ENCODE measurements at regions not wholly inside any gene's neighbourhood (a gene's known extent, or its start where the extent isn't known, plus 50 kb on each side); places are given as distances from the start of the nearest gene placed in this dataset.
"Not testable (repeated sequence)": the region's sequence is repeated elsewhere in the genome, so short reads cannot be mapped to it uniquely, and the experiment has no call there.

DNA sequence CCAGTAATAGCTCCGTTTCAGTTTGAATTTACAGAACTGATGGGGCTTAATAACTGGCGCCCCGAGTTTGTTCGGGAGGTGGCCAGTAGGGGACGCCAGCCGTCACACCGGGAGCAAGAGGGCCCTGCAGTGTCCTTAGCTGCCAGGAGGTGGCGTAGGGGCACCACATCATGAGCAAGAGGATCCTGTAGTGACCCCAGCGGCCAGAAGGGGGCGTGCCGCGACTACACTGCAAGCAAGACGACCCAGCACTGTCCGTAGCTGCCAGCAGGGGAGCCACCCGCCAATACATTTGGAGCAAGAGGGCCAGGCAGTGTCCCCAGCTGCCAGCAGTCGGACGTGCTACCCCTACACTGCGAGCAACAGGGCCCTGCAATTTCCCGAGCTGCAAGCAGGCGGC is 663.7 kb upstream of the B3GAT1 start:
- no peak for DNase-seq

DNA sequence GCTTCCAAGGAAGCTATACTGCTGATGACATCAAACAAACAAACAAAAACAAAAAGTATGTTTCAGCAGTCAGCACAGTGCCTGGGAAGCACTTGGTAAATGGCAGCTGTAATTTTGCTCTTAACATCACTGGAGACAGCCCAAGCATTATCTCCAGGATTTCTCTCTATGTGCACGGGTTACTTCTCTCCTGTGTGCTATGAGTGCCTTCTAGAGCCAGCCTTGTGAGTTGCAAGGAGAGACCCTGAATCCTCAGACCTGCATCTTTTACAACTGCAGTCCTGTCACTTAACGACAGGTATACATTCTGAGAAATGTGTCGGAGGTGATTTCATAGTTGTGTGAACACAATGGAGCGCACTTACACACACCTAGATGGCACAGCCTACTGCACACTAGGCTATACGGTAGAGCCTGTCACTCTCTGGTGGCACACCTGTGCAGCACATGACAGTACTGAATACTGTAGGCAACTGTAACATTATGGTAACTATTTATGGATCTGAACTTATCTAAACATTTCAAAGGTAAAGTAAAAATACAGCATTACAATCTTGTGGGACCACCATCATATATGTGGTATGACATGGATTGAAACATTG is 662.5 kb upstream of the B3GAT1 start:
- no peak for DNase-seq

DNA sequence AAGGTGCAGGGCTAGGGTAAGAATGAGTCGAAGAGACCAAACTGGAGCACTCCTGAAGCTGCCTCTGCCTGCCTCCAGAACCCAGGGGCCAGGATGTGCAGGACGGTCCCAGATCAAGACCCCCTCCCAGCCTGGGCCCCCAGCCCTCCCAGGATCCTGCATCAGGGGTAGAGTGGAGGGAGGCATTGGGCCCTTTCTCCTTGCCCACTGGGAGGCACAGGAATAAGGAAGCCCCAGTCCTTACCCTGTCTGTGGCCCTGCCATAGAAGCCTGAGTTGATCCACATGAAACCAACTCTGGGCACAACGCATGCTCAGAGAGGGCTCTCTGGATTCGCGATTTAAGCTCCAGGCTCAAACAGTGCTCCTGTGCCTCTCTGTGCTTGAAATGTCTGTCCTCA is 661.8 kb upstream of the B3GAT1 start:
- no peak for DNase-seq

DNA sequence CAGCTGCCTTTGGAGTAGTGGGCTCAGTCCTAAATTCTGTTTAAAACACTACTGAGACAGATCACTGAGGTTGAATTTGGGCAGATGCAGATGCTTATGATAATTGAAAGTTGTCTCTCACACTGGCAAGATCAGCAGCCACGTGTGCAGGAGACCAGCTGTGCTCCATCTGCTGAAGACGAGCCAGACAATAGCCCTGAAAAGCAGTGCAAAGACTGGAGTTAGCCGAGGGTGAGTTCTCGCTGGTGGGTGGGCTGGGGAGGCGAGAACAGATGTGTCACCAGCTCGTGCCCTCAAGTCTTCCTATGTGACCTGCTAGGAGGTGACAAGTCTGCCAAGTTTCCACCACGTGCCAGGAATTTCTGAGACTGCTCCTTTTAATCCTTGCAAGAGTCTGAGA is 661.3 kb upstream of the B3GAT1 start:
- no peak for DNase-seq

DNA sequence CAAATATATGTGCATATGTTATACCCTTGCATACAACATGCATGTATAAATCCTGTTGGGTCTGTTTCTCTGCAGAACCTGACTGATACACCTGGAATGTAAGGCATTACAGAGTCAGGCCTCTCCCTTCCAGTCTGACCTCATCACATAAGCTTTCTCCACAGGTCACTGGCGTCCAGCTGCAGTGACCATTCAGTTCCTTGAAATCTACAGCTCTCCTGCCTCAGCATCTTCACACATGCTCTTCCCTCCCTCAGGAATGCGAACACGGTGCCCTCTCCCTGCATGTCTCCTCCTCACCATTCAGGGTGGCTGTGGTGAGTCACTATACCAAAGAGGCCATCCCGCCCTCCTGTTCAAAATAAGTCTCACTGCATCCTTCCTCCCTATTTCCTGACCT is 657.8 kb upstream of the B3GAT1 start:
- DNase-seq, result no peak

DNA sequence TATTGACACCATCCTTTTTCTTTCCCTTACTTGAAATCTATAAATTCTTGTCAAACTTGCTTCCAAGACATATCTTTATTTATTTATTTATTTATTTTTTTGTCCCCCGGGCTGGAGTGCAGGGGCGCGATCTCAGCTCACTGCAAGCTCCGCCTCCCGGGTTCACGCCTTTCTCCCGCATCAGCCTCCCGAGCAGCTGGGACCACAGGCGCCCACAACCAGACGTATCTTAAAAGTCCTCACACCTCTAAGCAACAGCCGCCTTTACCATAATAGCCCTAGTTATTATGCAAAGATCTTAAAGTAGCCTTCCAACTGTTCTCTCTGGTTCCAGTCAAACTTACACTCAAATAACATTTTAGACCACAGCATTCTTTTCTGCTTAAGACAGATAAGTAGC is 657.0 kb upstream of the B3GAT1 start:
- DNase-seq, result no peak

DNA sequence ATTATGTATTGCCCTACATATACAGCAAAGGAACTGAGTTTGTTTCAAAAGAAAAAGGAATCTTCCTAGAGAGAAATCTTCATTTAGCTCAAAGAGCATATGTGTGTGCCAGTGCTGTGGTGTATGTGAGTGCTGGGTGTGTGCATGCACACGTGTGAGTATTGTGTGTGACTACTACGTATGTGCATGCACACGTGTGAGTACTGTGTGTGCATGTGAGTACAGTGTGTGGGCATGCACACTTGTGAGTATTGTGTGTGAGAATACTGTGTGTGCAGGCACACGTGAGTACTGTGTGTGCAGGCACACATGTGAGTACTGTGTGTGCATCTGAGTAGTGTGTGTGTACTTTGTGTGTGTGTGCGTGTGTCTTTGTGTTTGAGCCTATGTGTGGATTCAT is 651.0 kb upstream of the B3GAT1 start:
- DNase-seq, result no peak

DNA sequence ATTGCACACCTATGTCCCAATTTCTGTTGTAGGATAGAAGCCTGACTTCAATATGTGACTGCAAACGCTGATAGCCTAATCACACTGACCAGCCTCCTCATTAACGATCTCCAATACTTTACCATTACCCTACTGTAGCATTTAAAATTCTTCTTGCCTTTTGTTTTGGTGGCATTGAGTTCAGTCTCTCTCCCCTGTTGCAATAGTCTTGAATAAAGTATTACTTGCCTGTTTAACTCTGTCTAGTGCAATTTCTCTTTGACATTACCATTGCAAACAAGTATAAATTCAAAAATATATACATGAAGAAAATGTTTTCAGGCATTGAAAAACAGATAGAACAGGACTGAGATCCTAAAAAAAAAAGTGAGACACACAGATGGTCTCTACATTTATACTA is 649.1 kb upstream of the B3GAT1 start:
- DNase-seq, result no peak

DNA sequence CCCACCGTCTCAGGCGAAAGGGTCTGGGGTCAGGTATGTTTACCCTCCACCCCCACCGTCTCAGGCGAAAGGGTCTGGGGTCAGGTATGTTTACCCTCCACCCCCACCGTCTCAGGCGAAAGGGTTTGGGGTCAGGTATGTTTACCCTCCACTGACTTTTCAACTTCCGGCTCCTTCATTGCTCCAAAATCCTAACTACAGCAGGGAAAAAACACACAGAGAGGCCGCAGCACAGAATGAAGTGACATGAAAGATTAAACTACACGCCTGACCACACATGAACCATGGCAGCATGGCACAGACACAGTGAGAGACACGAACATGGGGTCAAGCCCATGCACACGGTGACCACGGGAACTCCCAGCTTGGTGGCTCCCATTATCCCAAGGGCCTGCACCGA is 634.9 kb upstream of the B3GAT1 start:
- no peak for DNase-seq

DNA sequence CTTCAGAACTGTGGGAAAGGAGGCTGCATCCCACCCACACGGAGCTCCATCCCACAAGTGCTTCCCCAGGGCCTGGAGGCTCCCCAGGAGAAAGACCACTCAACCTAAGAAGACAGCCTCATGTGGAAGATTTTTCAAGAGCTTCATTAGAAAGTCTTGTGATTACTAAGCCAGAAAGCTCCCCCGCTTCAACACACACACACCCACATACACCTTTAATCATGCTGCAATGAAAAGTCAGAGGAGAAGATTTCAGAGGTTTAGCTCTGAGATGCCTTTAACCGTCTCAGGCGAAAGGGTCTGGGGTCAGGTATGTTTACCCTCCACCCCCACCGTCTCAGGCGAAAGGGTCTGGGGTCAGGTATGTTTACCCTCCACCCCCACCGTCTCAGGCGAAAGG is 634.5 kb upstream of the B3GAT1 start:
- no peak for DNase-seq

DNA sequence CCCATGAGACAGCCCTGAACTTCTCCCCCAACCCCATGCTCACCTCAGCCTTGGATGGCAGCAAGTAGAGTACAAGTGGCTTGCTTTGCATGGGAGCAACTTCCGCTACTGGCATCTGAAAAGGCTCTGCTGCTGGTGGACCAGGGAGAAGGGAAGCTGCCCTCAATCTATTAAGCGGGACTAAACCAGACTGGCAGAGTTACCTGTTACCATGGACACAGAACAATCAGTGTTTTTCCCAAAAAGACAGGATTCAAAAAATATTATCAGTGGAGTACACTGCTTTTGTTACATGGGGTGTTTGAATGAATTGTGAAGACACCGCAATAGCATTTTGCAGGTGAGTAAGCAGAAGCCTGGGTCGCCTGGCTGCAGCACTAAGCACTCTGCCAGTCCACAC is 631.4 kb upstream of the B3GAT1 start:
- no peak for DNase-seq

DNA sequence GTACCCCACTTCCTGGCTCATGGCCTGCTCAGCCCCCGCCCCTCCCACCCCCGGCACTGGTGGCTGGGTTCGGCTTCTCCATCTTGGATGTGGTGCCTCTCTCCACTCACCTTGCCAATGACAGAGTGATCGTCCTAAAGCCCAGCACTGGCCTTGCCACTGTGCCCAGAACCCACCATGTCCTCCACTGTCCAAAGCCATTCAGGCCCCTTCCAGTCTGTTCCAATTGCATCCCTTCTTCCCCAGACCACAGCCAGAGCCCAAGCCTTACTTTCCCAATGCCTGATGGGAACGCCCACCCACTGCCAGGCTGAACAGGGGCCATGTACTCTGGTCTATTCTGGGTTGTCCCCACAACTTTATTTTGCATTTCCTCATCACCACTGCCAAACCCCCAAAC is 625.8 kb upstream of the B3GAT1 start:
- no peak for DNase-seq

DNA sequence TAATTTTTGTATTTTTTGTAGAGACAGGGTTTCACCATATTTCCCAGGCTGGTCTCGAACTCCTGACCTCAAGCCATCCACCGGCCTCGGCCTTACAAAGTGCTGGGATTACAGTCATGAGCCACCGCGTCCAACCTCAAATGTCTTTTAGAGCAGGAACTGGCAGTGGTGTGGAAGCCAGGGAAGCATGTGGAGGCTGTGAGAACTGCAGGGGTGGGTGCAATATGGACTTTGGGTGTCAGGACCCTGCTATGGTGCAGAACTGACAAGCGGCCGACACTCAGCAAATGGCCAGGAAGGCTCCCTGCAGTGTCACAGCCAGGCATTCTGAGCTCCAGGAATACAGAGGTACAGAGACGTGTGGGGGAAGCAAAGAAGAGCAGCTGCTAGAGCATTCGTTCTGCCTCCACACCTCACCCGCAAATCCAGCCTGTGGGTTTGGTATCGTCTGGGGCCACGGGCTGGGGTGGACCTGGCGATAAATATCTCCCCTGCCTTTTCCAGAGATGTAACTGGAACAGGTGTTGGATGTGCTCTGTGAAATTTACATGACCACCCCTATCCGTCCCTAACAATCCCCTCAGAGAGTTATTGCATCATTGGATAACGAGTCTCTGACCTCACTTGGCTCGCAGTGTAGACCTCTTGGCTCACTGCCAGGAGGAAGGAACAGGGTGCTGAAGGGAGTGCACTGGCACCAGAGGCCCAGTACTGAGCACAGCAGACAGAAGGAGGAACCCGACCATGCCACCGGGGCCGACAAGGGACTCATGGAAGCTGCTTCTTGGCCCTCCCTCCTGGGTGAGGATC is 624.7 kb upstream of the B3GAT1 start:
- DNase-seq, result no peak

DNA sequence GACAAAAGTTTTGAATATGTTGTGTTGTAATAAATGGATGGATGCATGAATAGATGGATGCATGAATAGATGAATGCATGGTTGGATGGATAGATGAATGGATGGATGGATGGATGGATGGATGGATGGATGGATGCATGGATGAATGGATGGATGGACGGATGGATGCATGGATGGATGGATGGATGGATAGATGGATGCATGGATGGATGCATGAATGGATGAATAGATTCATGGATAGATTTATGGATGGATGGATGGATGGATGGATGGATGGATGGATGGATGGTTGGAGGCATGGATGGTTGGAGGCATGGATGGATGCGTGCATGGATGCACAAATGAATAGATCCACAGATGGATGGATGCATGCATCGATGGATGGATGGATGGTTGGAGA is 623.2 kb upstream of the B3GAT1 start:
- no peak for DNase-seq

DNA sequence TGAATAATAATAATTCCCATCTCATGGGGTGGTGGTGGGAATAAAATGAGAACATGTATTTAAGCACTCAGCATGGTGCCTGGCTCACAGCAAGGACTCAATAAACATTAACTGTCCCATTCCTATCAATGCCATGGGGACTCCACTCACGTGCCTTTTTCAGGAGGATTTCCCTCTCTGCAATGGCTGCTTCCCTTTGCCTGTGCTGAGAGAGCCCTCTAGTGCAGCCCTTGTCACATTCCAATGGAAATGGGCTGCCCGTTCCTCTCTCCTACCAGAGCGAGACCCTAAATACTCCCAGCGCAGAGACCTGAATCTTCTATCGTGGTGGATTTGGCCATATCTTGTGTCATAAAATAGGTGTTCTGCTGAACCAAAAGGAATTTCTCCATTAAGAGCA is 621.5 kb upstream of the B3GAT1 start:
- DNase-seq, result peak; percentile 39

DNA sequence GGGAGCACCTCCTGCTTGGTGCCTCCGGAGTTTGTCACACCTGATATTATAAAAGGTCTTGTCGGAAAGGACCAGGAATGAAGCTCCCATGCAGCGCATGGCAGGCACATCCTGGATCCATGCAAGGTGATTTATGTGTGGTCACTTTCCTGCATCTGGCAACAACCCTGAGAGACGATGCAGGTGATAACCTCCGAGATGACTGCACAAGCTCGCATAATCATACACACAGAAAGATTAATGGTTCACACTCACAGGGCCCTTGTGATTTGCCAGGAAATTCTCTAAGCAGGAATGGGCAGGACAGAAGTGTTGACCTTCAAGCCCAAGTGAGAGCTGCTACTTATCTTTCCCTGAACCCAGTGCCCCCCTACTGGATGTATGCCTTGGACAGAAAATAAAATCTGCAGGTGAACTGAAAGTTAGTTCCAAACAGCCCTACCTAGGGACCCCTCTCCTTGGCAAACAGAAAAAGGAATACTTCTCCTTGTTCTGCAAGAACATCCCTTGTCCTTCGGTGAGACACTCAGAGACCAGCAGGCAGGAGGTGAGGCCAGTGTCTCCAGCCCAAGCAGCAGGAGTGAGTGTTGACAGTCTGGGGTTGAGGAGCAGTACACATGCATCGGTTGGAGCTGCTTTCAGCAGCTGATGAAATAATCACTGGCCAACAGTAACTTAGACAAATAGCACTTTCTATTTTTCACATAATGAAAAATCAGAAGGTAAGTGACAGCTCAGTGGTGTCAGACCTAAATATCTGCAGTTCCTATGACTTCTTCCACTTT is 619.4 kb upstream of the B3GAT1 start:
- DNase-seq, result no peak

DNA sequence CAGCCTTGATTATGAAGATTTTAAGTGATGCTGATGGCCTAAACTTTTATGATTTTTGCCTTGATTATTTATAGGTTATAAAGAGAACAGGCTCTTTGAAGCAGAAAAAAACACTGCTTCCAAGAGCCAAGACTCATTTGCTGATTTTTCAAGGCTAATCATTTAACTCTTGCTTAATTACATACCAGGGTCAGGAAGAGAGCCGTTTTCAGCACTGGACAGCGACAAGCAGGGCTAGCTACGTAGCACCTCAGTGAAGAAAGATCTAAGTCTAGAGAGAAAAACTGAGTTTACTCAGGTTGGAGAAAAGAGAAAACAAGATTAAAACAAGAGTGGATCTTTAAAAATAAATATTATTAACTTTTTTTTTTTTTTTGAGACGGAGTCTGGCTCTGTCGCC is 615.4 kb upstream of the B3GAT1 start:
- no peak for DNase-seq

DNA sequence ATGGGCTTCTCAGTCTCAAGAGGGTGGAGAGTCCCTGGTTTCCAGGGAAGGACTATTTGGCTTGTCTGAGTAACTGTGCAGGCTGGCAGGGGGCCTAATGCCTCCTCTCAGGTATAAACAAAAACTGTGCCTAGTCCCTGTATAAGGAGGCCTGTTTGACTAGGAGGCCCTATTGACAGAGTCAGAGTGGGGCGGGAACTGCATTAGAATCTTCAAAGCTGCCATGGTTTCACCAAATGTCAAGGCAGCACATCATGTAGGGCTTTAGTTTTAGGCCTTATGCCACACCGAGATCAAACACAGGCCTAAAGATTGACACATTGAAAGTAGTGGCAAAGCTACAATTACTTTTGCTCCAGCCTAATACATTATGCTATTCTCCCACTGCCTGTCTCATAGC is 611.5 kb upstream of the B3GAT1 start:
- no peak for DNase-seq

DNA sequence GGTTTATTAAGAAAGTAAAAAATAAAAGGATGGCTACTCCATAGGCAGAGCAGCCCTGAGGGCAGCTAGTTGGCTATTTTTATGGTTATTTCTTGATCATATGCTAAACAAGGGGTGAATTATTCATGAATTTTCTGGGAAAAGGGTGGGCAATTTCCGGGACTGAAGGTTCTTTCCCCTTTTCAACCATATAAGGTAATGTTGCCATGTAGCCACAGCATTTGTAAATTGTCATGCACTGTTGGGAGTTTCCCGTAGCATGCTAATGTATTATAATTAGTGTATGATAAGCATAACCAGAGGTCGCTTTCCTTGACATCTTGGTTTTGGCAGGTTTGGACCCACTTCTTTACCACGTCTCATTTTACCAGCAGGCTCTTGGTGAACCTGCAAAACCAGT is 610.4 kb upstream of the B3GAT1 start:
- DNase-seq, result no peak

DNA sequence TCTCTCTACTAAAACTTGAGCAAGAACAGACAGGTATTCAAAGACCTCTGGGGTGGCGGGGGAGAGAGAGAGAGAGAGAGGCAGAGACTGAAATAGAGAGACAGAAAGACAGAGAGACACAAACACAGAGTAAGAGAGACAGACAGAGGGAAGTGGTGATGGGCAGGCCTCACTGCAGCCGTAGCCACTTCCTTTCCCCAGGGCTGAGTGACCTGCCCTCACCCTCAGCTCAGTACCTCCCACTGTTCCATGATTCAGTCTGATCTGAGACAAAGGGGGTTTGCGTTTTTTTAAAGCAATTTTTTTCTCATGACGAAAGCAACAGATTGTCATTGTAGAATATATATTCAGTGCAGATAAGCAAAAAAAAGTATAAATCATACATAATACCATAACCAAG is 607.9 kb upstream of the B3GAT1 start:
- DNase-seq, result no peak

DNA sequence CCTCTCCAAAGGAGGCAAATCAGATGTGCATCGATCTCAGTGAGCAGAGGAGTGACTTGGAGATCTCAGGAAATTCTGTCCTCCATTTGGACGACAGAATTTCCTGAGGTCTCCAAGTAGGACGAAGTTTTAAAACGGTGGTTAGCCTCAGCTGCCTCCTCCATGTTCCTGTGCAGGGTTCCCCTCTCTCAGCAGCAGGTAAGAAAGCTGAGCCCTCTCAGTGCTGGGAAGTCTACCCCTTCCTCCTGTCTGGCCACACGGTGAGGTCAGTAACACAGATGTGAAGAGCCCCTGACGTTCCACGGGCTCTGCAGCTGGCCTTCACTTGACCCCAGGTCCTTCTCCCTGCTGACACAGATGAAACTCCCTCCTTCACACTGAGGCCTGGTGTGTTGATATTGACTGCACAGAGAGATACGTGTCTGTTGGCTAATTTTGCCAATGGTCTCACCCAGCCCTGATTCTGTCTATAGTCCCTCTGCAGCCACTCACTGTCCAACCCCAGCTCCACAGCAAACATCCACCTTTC is 607.4 kb upstream of the B3GAT1 start:
- DNase-seq, result no peak

DNA sequence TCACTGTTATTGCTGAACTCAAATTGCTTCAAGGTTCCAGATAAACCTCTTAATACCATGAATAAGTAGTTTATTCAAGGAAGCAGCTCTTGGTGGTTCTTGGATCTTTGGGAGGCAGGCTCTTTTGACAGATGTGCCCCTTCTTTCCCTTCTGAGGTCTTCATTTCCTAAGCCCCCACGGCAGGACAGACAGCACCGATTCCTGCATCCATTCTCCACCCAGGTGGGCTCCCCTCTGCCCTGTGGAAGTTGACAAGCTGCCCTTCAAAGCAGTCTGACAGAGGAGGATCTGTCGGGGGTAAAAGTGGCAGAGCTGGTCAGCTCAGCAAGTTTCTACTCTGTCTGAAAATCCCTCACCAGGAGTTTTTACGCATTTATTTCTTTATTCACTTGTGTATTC is 605.3 kb upstream of the B3GAT1 start:
- no peak for DNase-seq

DNA sequence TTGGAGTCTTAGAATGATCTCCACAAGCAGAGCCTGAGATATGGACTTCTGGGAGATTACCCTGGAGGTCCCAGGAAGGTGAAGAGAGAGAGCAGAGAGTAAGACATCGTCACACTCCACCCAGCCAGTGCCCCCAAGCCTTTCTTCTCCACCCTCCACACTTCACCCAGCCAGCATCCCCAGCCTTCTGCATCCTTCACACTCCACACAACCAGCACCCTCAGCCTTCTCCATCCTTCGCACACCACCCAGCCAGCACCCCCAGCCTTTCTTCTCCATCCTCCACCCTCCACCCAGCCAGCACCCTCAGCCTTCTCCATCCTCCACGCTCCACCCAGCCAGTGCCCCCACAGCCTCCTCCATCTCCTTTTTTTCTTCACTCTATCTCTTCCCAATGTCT is 603.9 kb upstream of the B3GAT1 start:
- DNase-seq, result no peak

DNA sequence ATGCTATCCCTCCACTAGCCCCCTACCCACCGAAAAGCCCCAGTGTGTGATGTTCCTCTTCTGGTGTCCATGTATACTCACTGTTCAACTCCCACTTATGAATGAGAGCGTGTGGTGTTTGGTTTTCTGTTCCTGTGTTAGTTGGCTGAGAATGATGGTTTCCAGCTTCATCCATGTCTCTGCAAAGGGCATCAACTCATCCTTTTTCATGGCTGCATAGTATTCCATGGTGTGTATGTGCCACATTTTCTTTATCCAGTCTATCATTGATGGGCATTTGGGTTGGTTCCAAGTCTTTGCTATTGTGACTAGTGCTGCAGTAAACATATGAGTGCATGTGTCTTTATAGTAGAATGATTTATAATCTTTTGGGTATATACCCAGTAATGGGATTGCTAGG is 599.3 kb upstream of the B3GAT1 start:
- DNase-seq, result not testable (repeated sequence)
